GM21390 (cell line): ENCODE measurements at regions not wholly inside any gene's neighbourhood (a gene's known extent, or its start where the extent isn't known, plus 50 kb on each side); places are given as distances from the start of the nearest gene placed in this dataset.
A peak's percentile ranks its signal among the peaks of the same experiment; 100 is the strongest.
"Not testable (repeated sequence)": the region's sequence is repeated elsewhere in the genome, so short reads cannot be mapped to it uniquely, and the experiment has no call there.

Source experiments
- ATAC-seq: cut with Tn5 transposase; IDR thresholded peaks from one replicate; pipeline ENCODE4 v1.9.1; 2021; ENCODE audit not compliant: unreplicated experiment

DNA sequence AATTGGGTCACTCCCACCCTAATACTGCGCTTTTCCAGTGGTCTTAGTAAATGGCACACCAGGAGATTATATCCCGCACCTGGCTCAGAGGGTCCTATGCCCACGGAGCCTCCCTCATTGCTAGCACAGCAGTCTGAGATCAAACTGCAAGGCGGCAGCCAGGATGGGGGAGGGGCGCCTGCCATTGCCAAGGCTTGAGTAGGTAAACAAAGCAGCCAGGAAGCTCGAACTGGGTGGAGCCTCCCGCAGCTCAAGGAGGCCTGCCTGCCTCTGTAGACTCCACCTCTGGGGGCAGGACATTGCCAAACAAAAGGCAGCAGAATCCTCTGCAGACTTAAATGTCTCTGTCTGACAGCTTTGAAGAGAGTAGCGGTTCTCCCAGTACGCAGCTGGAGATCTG lies 52.4 kb upstream of the PMPCB start:
- ATAC-seq, result not testable (repeated sequence)

- no peak for ATAC-seq
Observed at GRCh38 chr7:103240806-103241205, 56.4 kb upstream of the PMPCB start.

DNA sequence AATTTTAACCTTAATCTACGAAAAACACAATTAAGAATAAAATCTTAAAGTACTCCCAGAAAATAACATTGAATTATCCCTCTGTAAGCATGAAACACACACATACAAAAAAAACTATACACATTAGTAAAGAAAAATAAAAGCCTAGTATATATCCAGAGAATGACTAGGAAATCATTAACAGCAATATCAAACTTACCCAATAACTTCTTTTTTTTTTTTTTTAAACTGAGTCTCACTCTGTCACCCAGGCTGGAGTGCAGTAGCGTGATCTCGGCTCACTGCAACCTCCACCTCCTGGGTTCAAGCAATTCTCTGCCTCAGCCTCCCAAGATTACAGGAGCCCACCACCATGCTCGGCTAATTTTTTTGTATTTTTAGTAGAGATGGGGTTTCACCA lies 61.4 kb upstream of the PMPCB start:
- not testable (repeated sequence) for ATAC-seq

GRCh38 chr7:103234877-103235276 lies 62.4 kb upstream of the PMPCB start:
- not testable (repeated sequence) for ATAC-seq

- peak; percentile 69 for ATAC-seq
Observed at GRCh38 chr7:103227787-103228186, 69.4 kb upstream of the PMPCB start.

- ATAC-seq, result not testable (repeated sequence)
Observed at GRCh38 chr7:103225798-103226197, 71.4 kb upstream of the PMPCB start.

- ATAC-seq, result not testable (repeated sequence)
Observed at GRCh38 chr7:103223065-103223464, 74.2 kb upstream of the NAPEPLD start.

GRCh38 chr7:103211049-103211448 lies 62.1 kb upstream of the NAPEPLD start:
- not testable (repeated sequence) for ATAC-seq

DNA sequence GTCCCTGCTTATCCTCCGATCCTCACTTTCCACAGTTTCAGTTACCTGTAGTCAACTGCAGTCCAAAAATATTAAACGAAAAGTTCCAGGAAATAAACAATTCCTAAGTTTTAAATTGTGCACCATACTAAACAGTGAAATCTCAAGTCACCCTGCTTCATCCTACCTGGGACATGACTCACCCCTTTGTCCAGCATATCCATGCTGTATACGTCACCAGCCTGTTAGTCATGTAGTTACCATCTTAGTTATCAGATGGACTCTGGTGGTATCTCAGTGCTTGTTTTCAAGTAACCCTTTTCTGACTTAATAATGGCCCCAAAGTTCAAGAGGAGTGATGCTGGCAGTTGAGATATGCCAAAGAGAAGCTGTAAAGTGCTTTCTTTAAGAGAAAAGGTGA lies 50.3 kb upstream of the NAPEPLD start:
- not testable (repeated sequence) for ATAC-seq
